ENCODE measurements at regions not wholly inside any gene's neighbourhood (a gene's known extent, or its start where the extent isn't known, plus 50 kb on each side); places are given as distances from the start of the nearest gene placed in this dataset.

DNA sequence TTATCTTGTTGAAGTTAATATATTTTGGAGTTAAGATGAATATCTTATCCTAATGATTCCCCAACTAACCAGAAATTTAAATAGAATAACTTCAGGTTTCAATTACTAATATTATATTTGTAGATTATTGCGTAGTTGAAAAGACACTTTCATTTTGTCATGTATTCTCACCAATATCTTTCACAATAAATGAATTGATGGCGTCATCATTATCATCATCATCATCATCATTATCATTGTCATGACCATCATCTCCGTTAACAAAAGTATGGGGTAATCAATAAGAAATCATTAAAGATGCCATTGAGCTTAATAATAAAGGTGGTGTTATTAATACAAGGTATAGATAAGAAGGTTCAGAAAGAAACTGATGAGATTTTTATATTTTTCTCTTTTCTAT lies 768.8 kb upstream of the SLC10A2 start:
- H3K4me1 Mint-ChIP-seq: no peaks in the 10 kb centered on the region
- H3K4me1 ChIP-seq (ENCODE audit: insufficient read depth): no peaks in the 10 kb centered on the region
- no peak overlapping the region for H2AFZ ChIP-seq
- 0 out of 2 replicates have a peak, but pooled peaks cover 4% of the 10 kb centered on the region for H3K36me3 ChIP-seq (ENCODE audit: insufficient read depth)
- DNase-seq (ENCODE audit: low spot score) (no peak), ATAC-seq (no peak)
- peaks cover 2% of the 10 kb centered on the region for H3K27me3 Mint-ChIP-seq (ENCODE audit: insufficient read depth, low read depth, poor library complexity)
- no peak overlapping the region for H3K4me3 Mint-ChIP-seq
- H3K36me3 Mint-ChIP-seq (ENCODE audit: low read depth): peaks cover 24% of the 10 kb centered on the region
- TF ChIP-seq CREB1 (CRISPR knock-in tag; IDR thresholded peaks at IDR 0.05; ENCODE audit: low read depth) (no peak), JUNB (IDR thresholded peaks at IDR 0.05; ENCODE audit: unreplicated experiment) (no peak)
- H3K9me2 ChIP-seq (ENCODE audit: insufficient read depth): no peaks in the 10 kb centered on the region
- H3K27ac ChIP-seq (ENCODE audit: low read depth): no peak overlapping the region
- H3K4me2 ChIP-seq: no peak overlapping the region
- H3K79me2 ChIP-seq (replicated peaks; ENCODE audit: insufficient read depth): no peaks in the 10 kb centered on the region
- H3K9me3 Mint-ChIP-seq: peaks cover 39% of the 10 kb centered on the region
- H3K27ac Mint-ChIP-seq: no peak overlapping the region
- H3F3A ChIP-seq (replicated peaks; ENCODE audit: low read depth): no peaks in the 10 kb centered on the region
- no peaks in the 10 kb centered on the region for H4K20me1 ChIP-seq (replicated peaks; ENCODE audit: insufficient read depth)
- no peak overlapping the region for H3K4me3 ChIP-seq
- H3K27me3 ChIP-seq (ENCODE audit: insufficient read depth): no peaks in the 10 kb centered on the region

DNA sequence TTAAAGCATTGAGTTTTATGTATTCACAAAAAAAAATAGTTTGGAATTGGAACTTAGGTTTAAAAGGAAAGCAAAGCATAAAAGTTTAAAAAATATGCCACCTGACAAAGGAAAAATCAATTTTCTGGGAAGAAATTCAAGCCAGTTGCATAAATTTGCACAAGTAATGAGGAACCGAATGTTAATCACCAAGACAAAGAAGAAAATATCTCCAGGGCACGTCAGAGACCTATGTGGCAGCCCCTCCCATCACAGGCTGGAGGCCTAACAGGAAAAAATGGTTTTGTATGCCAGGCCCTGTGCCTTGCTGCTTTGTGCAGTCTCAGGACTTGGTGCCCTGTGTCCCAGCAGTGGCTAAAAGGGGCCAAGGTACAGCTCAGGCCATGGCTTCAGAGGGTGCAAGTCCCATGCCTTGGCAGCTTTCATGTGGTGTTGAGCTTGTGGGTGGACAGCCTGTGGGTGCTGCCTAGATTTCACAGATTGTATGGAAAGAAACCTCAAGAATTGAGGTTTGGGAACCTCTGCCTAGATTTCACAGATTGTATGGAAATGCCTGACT lies 767.2 kb upstream of the SLC10A2 start:
- no peaks in the 10 kb centered on the region for H3K27me3 ChIP-seq (ENCODE audit: insufficient read depth)
- ATAC-seq: no peak
- TF ChIP-seq NANOG (IDR thresholded peaks at IDR 0.05; ENCODE audit: borderline replicate concordance): no peak
- TF ChIP-seq JUNB (IDR thresholded peaks at IDR 0.05; ENCODE audit: unreplicated experiment): no peak
- TF ChIP-seq, protein P1, sequence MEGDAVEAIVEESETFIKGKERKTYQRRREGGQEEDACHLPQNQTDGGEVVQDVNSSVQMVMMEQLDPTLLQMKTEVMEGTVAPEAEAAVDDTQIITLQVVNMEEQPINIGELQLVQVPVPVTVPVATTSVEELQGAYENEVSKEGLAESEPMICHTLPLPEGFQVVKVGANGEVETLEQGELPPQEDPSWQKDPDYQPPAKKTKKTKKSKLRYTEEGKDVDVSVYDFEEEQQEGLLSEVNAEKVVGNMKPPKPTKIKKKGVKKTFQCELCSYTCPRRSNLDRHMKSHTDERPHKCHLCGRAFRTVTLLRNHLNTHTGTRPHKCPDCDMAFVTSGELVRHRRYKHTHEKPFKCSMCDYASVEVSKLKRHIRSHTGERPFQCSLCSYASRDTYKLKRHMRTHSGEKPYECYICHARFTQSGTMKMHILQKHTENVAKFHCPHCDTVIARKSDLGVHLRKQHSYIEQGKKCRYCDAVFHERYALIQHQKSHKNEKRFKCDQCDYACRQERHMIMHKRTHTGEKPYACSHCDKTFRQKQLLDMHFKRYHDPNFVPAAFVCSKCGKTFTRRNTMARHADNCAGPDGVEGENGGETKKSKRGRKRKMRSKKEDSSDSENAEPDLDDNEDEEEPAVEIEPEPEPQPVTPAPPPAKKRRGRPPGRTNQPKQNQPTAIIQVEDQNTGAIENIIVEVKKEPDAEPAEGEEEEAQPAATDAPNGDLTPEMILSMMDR (conservative IDR thresholded peaks at IDR 0.05; ENCODE audit: low read depth in 2 of 2): no peak
- no peak for TF ChIP-seq STAT1 (IDR thresholded peaks at IDR 0.05; ENCODE audit: unreplicated experiment)
- no peak for TF ChIP-seq POLR2AphosphoS5 (IDR thresholded peaks at IDR 0.05; ENCODE audit: low read depth)
- TF ChIP-seq ZNF114 (CRISPR knock-in tag; IDR thresholded peaks at IDR 0.05): no peak
- TF ChIP-seq, protein P2, sequence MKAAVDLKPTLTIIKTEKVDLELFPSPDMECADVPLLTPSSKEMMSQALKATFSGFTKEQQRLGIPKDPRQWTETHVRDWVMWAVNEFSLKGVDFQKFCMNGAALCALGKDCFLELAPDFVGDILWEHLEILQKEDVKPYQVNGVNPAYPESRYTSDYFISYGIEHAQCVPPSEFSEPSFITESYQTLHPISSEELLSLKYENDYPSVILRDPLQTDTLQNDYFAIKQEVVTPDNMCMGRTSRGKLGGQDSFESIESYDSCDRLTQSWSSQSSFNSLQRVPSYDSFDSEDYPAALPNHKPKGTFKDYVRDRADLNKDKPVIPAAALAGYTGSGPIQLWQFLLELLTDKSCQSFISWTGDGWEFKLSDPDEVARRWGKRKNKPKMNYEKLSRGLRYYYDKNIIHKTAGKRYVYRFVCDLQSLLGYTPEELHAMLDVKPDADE (IDR thresholded peaks at IDR 0.05): no peak
- TF ChIP-seq EZH2phosphoT487 (IDR thresholded peaks at IDR 0.05; ENCODE audit: unreplicated experiment): no peak
- TF ChIP-seq EZH2 (IDR thresholded peaks at IDR 0.05; ENCODE audit: low read depth, unreplicated experiment): no peak
- no peak for TF ChIP-seq ZNF331 (CRISPR knock-in tag; IDR thresholded peaks at IDR 0.05; ENCODE audit: low read depth)
- TF ChIP-seq, protein P3, sequence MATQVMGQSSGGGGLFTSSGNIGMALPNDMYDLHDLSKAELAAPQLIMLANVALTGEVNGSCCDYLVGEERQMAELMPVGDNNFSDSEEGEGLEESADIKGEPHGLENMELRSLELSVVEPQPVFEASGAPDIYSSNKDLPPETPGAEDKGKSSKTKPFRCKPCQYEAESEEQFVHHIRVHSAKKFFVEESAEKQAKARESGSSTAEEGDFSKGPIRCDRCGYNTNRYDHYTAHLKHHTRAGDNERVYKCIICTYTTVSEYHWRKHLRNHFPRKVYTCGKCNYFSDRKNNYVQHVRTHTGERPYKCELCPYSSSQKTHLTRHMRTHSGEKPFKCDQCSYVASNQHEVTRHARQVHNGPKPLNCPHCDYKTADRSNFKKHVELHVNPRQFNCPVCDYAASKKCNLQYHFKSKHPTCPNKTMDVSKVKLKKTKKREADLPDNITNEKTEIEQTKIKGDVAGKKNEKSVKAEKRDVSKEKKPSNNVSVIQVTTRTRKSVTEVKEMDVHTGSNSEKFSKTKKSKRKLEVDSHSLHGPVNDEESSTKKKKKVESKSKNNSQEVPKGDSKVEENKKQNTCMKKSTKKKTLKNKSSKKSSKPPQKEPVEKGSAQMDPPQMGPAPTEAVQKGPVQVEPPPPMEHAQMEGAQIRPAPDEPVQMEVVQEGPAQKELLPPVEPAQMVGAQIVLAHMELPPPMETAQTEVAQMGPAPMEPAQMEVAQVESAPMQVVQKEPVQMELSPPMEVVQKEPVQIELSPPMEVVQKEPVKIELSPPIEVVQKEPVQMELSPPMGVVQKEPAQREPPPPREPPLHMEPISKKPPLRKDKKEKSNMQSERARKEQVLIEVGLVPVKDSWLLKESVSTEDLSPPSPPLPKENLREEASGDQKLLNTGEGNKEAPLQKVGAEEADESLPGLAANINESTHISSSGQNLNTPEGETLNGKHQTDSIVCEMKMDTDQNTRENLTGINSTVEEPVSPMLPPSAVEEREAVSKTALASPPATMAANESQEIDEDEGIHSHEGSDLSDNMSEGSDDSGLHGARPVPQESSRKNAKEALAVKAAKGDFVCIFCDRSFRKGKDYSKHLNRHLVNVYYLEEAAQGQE (IDR thresholded peaks at IDR 0.05; ENCODE audit: unreplicated experiment): no peak
- no peaks in the 10 kb centered on the region for H3F3A ChIP-seq (replicated peaks; ENCODE audit: low read depth)
- no peaks in the 10 kb centered on the region for H3K4me1 ChIP-seq (ENCODE audit: insufficient read depth)
- no peaks in the 10 kb centered on the region for H4K20me1 ChIP-seq (replicated peaks; ENCODE audit: insufficient read depth)
- H3K4me3 ChIP-seq: no peak overlapping the region
- peaks cover 24% of the 10 kb centered on the region for H3K36me3 Mint-ChIP-seq (ENCODE audit: low read depth)
- H3K4me2 ChIP-seq: no peak overlapping the region
- H3K27ac Mint-ChIP-seq: no peak overlapping the region
- H2AFZ ChIP-seq: no peak overlapping the region
- H3K79me2 ChIP-seq (replicated peaks; ENCODE audit: insufficient read depth): no peaks in the 10 kb centered on the region
- no peak overlapping the region for H3K4me3 Mint-ChIP-seq
- no peak for DNase-seq (ENCODE audit: low spot score)
- H3K27me3 Mint-ChIP-seq (ENCODE audit: insufficient read depth, low read depth, poor library complexity): peaks cover 2% of the 10 kb centered on the region
- H3K9me3 Mint-ChIP-seq: peaks cover 43% of the 10 kb centered on the region
- H3K9me2 ChIP-seq (ENCODE audit: insufficient read depth): peaks cover 8% of the 10 kb centered on the region; the same call in 1 of the 2 replicates
- no peak overlapping the region for H3K27ac ChIP-seq (ENCODE audit: low read depth)
- no peaks in the 10 kb centered on the region for H3K4me1 Mint-ChIP-seq
- 0 out of 2 replicates have a peak, but pooled peaks cover 4% of the 10 kb centered on the region for H3K36me3 ChIP-seq (ENCODE audit: insufficient read depth)

Data from GM23338 (cell line).